Left lung (tissue), 4 donors: ENCODE measurements at regions not wholly inside any gene's neighbourhood (a gene's known extent, or its start where the extent isn't known, plus 50 kb on each side); places are given as distances from the start of the nearest gene placed in this dataset.

Experiments
- ATAC-seq: fragments of 200-7000 bp; cut with Tn5 transposase; one replicate; pipeline ENCODE4 v1.9.1; 2020; ENCODE audit warnings: moderate library complexity
- DNase-seq, 4 donors: peaks; one replicate each; pipeline ENCODE4 v3.0.0-alpha.2; 2013 to 2020
- H3K27ac ChIP-seq, 2 donors: fragments of 200-600 bp; sonication (generic) in 1 of 2; one replicate each; pipeline versions ENCODE4 v1.5.0 to v1.8.0; 2020 to 2021
- H3K27me3 ChIP-seq, 2 donors: fragments of 200-600 bp; sonication (generic) in 1 of 2; one replicate each; pipeline versions ENCODE4 v1.5.0 to v1.8.0; 2020 to 2021
- H3K36me3 ChIP-seq, 2 donors: fragments of 200-600 bp; sonication (generic) in 1 of 2; one replicate each; pipeline versions ENCODE4 v1.5.0 to v1.8.0; 2020 to 2021
- H3K4me1 ChIP-seq, 2 donors: fragments of 200-600 bp; one replicate each; pipeline ENCODE4 v1.8.0; 2021
- H3K4me3 ChIP-seq, 2 donors: fragments of 200-600 bp; sonication (generic) in 1 of 2; one replicate each; pipeline versions ENCODE4 v1.5.0 to v1.8.0; 2020 to 2021; ENCODE audit warnings: mild to moderate bottlenecking in 1 of 2
- H3K9me3 ChIP-seq, 2 donors: fragments of 200-600 bp; sonication (generic) in 1 of 2; one replicate each; pipeline versions ENCODE4 v1.5.0 to v1.8.0; 2020 to 2021
- intact Hi-C, 2 donors: fragments of 100-400 bp; cut with DNase I; formaldehyde crosslinking; loops; one replicate each; pipeline versions ENCODE4 v1.11.2 to v1.14.2; 2022
- TF ChIP-seq, protein P1 (sequence below), 2 donors: fragments of 200-600 bp; sonication (generic) in 1 of 2; IDR thresholded peaks; one replicate each; pipeline versions ENCODE4 v1.5.0 to v1.8.0; 2021; ENCODE audit warnings: antibody characterized with exemption in 2 of 2
- donor health status: DM: no; HTN: yes; CAD: no.
- donor health status: DM: no; HTN: no; CAD: no.

- TF ChIP-seq, protein P1, sequence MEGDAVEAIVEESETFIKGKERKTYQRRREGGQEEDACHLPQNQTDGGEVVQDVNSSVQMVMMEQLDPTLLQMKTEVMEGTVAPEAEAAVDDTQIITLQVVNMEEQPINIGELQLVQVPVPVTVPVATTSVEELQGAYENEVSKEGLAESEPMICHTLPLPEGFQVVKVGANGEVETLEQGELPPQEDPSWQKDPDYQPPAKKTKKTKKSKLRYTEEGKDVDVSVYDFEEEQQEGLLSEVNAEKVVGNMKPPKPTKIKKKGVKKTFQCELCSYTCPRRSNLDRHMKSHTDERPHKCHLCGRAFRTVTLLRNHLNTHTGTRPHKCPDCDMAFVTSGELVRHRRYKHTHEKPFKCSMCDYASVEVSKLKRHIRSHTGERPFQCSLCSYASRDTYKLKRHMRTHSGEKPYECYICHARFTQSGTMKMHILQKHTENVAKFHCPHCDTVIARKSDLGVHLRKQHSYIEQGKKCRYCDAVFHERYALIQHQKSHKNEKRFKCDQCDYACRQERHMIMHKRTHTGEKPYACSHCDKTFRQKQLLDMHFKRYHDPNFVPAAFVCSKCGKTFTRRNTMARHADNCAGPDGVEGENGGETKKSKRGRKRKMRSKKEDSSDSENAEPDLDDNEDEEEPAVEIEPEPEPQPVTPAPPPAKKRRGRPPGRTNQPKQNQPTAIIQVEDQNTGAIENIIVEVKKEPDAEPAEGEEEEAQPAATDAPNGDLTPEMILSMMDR (IDR thresholded peaks at IDR 0.05) = no peak
- H3K36me3 ChIP-seq = no peaks in the 10 kb centered on the region
- no peaks in the 10 kb centered on the region for H3K9me3 ChIP-seq
- H3K27me3 ChIP-seq = no peaks in the 10 kb centered on the region
- peak overlapping the region in 1 of 2 donors; percentile 65 for H3K27ac ChIP-seq
- ATAC-seq (no peak), DNase-seq (no peak)
- H3K4me1 ChIP-seq = peaks cover 7 to 48% of the 10 kb centered on the region in 2 donors
- H3K4me3 ChIP-seq = no peak overlapping the region
- intact Hi-C loops = no loop called here
Measured at GRCh38 chr5:54619731-54620130, 102.2 kb downstream of the SNX18 start.

GRCh38 chr5:54616518-54617220, 99.1 kb downstream of the SNX18 start:
- peak overlapping the region in 1 of 2 donors; percentile 70 for H3K27ac ChIP-seq
- intact Hi-C loops = no loop called here
- DNase-seq (no peak), ATAC-seq (no peak)
- TF ChIP-seq, protein P1 (IDR thresholded peaks at IDR 0.05) = no peak
- H3K27me3 ChIP-seq = no peaks in the 10 kb centered on the region
- H3K9me3 ChIP-seq = no peaks in the 10 kb centered on the region
- H3K36me3 ChIP-seq = no peaks in the 10 kb centered on the region
- peaks cover 7 to 46% of the 10 kb centered on the region in 2 donors for H3K4me1 ChIP-seq
- no peak overlapping the region for H3K4me3 ChIP-seq

DNA sequence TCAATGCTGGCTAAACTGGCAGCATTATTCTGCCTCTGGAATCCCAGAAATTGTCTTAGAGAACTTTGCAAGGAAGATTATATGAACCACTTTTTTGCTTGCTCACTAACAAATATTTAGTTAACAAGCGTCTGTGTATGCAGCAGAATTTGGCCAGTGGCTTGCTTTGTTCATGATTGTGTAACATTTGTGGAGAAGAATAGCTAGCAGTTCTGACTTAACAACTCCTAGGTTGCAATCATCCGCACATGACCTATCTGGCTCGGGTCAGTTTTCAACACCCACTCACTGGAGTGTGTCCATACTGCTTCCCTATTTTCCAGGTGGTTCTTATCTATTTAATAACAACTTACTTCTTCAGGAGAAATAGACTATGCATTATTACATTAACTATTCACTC, 98.5 kb downstream of the SNX18 start:
- TF ChIP-seq, protein P1 (IDR thresholded peaks at IDR 0.05) = no peak
- Histone ChIP-seq H3K9me3 (no peaks in the 10 kb centered on the region), H3K27me3 (no peaks in the 10 kb centered on the region), H3K4me3 (no peak overlapping the region), H3K36me3 (no peaks in the 10 kb centered on the region), H3K4me1 (peaks cover 8 to 52% of the 10 kb centered on the region in 2 donors), H3K27ac (peak overlapping the region in 1 of 2 donors; percentile 70)
- intact Hi-C loops = no loop called here
- peak in 2 of 4 donors; percentile 48 to 68 for DNase-seq
- ATAC-seq = peak; percentile 84

- Histone ChIP-seq H3K4me3 (no peak overlapping the region), H3K4me1 (peaks cover 10 to 55% of the 10 kb centered on the region in 2 donors), H3K9me3 (no peaks in the 10 kb centered on the region), H3K27ac (peak overlapping the region in 1 of 2 donors; percentile 70), H3K36me3 (no peaks in the 10 kb centered on the region), H3K27me3 (no peaks in the 10 kb centered on the region)
- DNase-seq = no peak
- TF ChIP-seq, protein P1 (IDR thresholded peaks at IDR 0.05) = no peak
- no peak for ATAC-seq
- intact Hi-C loops = no loop called here
Measured at GRCh38 chr5:54615381-54615780, 97.8 kb downstream of the SNX18 start.

GRCh38 chr5:54612711-54613110, 95.2 kb downstream of the SNX18 start:
- Histone ChIP-seq H3K4me1 (peaks cover 10 to 67% of the 10 kb centered on the region in 2 donors), H3K9me3 (peaks cover 0 to 3% of the 10 kb centered on the region in 2 donors), H3K27me3 (no peaks in the 10 kb centered on the region), H3K4me3 (no peak overlapping the region), H3K36me3 (no peaks in the 10 kb centered on the region), H3K27ac (no peak overlapping the region)
- TF ChIP-seq, protein P1 (IDR thresholded peaks at IDR 0.05) = no peak
- intact Hi-C loops = no loop called here
- ATAC-seq = no peak
- no peak for DNase-seq
